ENCODE measurements at regions not wholly inside any gene's neighbourhood (a gene's known extent, or its start where the extent isn't known, plus 50 kb on each side); places are given as distances from the start of the nearest gene placed in this dataset.
"Not testable (repeated sequence)": the region's sequence is repeated elsewhere in the genome, so short reads cannot be mapped to it uniquely, and the experiment has no call there.

DNA sequence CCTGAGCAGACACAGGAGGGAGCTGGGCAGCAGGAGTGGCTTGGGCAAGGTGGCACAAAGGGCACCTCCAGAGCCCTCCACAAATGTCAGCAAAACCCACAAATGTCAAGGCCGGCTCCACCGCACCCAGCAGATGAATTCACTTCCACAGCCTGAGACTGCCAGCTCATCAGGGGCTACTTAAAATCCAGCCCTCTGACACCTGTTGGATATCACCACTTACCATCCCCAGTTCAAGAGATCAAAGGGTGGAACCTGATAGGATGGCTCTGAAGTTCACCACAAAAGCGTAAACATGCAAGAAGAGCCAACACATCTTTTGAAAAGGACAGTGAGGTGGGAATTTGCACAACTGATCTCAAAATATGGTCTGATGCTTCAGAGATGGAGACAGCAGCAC, 168.6 kb upstream of the GRK3 start:
- no peaks in the 10 kb centered on the region for H3K36me3 Mint-ChIP-seq
- H3K27ac Mint-ChIP-seq, result no peak overlapping the region
- ATAC-seq (peak in 1 of 2 donors; percentile 63), DNase-seq (ENCODE audit: low spot score in 2 of 2) (no peak)
- peaks cover 0 to 5% of the 10 kb centered on the region in 2 donors for H3K9me3 Mint-ChIP-seq

DNA sequence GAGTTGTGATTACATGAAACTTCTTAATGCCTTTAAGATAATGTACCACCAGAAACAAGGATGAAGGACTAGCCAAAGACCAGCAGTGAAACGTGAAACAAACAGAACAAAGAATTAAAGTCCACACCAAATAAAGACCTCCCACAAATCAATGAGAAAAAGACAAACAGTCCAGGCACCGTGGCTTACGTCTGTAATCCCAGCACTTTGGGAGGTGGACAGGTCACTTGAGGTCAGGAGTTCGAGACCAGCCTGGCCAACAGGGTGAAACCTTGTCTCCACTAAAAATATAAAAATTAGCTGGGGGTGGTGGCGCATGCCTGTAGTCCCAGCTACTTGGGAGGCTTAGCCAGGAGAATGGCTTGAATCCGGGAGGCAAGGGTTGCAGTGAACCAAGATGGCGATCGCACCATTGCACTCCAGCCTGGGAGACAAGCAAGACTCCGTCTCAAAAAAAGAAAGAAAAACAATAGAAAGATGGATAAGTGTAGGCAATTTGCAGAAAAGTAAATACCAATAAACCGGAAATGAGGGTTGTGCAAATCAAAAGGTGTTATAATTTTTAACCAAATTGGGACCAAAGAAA, 167.8 kb upstream of the GRK3 start:
- DNase-seq (ENCODE audit: low spot score in 2 of 2) (no peak), ATAC-seq (no peak)
- Mint-ChIP-seq H3K36me3 (no peaks in the 10 kb centered on the region), H3K27ac (no peak overlapping the region), H3K9me3 (peaks cover 0 to 5% of the 10 kb centered on the region in 2 donors)

DNA sequence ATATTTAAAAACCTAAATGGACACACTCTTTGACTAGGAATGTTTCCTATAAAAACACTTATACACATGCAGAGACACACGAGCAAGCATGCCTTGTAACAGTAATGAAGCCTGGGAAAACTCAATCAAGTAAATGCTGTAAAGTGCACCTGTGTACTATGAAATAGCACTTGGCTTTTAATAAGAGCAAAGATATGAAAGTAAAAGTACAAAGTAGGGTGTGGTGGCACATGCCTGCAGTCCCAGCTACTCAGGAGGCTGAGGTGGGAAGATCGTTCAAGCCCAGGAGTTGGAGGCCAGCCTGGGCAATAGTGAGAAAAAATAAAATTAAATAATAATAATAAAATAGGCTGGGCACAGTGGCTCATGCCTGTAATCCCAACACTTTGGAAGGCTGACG, 166.9 kb upstream of the GRK3 start:
- no peaks in the 10 kb centered on the region for H3K36me3 Mint-ChIP-seq

DNA sequence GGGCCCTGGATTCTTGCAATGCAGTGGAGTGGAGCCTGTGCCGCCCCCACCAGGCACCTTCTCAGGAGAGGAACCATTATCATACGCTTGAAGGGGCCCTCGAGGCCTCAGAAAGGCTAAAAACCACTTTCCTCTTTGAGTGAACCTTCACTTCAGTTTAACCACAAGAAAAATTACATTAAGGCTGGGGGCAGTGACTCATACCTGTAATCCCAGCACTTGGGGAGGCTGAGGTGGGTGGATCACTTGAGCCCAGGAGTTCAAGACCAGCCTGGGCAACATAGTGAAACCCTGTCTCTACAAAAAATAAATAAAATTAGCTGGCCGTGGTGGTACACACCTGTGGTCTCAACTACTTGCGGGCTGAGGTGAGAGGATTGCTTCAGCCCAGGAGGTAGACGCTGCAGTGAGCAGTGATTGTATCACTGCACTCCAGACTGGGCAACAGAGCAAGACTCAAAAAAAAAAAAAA, 165.8 kb upstream of the GRK3 start:
- H3K36me3 Mint-ChIP-seq, H3K27ac Mint-ChIP-seq, H3K9me3 Mint-ChIP-seq: not testable (repeated sequence)
- ATAC-seq, result peak; percentile 82 to 93
- peak in 1 of 2 donors; percentile 54 for DNase-seq (ENCODE audit: low spot score in 2 of 2)

More for the DNA sequence above, 166.9 kb upstream of the GRK3 start:
- ATAC-seq (no peak), DNase-seq (ENCODE audit: low spot score in 2 of 2) (no peak)
- Mint-ChIP-seq H3K27ac (no peak overlapping the region), H3K9me3 (peaks cover 0 to 5% of the 10 kb centered on the region in 2 donors)

DNA sequence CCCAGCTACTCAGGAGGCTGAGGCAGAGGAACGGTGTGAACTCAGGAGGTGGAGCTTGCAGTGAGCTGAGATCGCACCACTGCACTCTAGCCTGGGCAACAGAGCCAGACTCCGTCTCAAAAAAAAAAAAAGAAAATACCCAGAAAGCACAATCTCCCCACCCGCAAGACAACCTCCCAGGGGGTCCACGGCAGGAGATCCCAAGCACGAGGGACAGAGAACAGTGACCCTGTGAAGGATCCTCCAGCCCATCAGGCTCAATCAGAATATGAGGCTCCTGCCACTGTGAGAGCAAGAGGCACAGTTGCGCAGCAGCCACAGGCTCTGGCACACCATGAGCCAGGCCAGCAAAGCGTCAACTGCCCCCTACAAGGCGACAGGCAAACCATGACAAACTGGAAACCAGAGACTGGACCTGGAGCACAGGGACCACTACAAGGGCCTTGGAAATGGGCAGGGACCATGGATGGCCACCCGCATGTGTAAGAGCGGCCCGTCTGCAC, 164.8 kb upstream of the GRK3 start:
- H3K27ac Mint-ChIP-seq, result no peak overlapping the region
- no peak for DNase-seq (ENCODE audit: low spot score in 2 of 2)
- H3K36me3 Mint-ChIP-seq, result peaks cover 0 to 6% of the 10 kb centered on the region in 2 donors
- peaks cover 0 to 5% of the 10 kb centered on the region in 2 donors for H3K9me3 Mint-ChIP-seq
- ATAC-seq, result no peak

DNA sequence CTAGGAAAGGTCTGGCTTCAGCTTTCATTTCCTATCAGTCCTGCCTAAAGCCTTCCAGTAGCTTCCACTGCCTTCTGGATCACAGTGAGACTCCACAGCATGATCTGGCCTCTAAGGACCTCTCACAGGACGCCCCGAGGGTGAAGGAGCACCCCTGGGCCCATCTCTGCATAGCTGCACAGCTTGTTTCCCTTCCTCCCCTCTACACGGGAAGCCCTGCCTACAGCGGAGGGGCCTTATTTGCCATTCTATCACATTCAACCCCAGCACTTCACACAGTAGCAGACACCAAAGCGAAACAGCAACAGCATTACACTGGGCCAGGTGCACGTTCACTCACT, 162.3 kb upstream of the GRK3 start:
- no peaks in the 10 kb centered on the region for H3K9me3 Mint-ChIP-seq
- DNase-seq (ENCODE audit: low spot score in 2 of 2) (no peak), ATAC-seq (no peak)
- H3K27ac Mint-ChIP-seq, result no peak overlapping the region
- H3K36me3 Mint-ChIP-seq, result peaks cover 0 to 11% of the 10 kb centered on the region in 2 donors

DNA sequence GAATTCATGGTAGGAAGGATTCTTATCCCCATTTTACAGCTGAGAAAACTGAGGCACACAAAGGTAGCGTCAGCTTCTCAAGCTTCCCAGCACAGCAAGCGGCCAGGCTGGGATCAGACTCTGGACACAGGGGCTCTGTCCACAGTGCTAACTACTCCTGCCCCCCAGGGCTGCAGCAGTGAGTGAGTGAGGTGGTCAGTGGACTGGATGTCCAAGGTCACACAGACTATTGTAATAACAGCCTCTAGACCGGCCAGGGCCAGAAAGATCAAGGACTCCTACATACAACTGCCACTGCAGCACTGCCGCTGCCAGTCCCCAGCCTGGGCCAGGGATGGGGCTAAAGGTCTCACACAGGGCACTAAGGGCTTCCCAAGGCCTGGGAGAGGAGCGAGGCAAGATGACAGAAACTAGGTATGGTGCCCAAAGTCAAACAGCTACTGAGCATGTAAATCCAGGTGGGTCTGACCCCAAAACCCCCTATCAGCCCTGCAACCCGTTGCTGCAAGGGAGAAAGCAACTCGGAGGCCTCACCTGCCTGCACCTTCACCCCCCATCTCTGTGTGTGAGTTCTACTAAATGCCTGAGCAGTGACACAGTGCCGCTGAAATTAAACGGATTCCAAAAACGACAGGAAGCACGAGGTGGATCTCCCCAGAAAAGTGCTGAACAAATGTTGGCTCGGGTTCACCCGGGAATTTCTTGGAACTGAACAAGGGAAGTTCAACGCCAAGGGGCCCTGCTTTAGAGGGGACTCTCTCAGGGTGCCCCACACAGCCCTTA, 161.8 kb upstream of the GRK3 start:
- ATAC-seq (no peak), DNase-seq (ENCODE audit: low spot score in 2 of 2) (no peak)
- Mint-ChIP-seq H3K27ac (peak overlapping the region in 1 of 2 donors; percentile 74), H3K9me3 (no peaks in the 10 kb centered on the region), H3K36me3 (peaks cover 0 to 11% of the 10 kb centered on the region in 2 donors)

DNA sequence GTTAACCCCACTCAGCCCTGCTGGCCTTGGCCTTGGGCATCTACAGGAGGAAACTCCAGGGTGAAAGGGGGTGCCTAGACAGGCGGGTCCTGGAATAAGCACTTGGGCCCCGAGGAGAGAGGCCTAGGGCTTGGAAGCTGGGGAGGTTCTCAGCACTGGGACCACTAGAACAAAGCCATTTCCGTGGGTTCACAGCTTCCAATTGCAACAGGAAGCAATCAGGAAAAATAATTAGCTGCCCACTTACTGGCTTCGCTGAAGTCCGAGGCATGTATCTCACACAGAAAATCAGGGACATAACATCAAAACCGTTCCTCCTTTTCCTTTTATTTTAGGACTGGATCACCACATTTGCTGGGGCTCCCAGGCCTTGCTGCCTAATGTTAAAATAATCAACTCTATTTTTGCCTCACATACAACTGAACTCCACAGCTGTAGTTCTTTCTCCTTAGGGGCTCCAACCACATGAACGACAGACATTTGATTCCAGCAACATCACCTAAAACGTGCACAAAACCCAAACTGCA, 161.1 kb upstream of the GRK3 start:
- DNase-seq (ENCODE audit: low spot score in 2 of 2) (no peak), ATAC-seq (no peak)
- peak overlapping the region; percentile 74 to 75 for H3K27ac Mint-ChIP-seq
- no peaks in the 10 kb centered on the region for H3K9me3 Mint-ChIP-seq
- peaks cover 0 to 11% of the 10 kb centered on the region in 2 donors for H3K36me3 Mint-ChIP-seq

DNA sequence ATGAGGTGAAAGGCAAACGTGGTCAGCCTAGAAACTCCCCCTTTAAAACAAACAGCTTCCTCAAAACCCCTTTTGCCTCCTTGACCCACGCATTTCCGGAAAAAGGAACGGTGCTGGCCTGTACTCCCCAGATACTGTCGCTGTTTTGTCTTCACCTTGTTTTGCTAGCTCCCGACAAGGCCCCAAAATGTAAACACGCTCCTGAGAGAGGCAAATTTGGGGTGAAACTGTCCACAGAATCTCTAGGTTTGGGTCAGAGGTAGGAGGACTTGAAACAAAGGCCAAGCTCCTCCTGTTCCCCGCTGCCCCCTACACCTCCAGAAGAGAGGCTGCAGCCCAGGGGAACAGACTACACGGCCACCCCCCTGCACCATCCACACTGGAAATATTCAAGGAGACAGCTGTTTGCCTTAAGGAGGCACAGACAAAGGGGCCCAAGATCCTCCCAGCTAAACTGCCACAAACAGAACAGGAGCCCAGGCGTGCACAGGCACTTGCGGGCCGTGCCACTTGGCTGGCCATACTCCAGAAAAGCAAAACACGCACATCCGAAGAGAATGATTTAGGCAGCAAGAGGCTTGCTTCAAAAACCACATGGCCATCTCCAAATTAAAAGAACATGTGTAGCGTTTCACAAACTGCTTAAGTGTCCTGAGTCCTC, 160.5 kb upstream of the GRK3 start:
- peaks cover 0 to 11% of the 10 kb centered on the region in 2 donors for H3K36me3 Mint-ChIP-seq
- peak overlapping the region; percentile 74 to 75 for H3K27ac Mint-ChIP-seq
- DNase-seq (ENCODE audit: low spot score in 2 of 2) (no peak), ATAC-seq (peak in 1 of 2 donors; percentile 15)
- H3K9me3 Mint-ChIP-seq, result no peaks in the 10 kb centered on the region

DNA sequence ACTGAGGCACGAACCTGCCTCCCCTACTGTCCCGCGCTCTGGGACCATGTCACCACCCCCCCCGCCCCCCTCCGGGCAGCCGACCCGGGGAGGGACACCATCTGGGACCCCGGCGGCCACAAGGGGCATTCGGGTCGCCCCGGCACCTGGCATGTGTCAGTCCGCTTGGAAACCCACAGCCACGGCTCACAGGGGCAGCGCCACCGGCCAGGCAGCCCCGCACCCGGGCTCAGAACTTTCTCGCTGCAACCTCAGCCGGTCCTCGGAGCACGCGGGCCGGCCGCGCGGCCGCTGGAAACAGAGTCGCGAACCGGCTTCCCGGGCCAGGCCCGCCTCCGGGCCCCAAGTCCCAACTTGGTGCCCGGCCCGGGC, 159.9 kb upstream of the GRK3 start:
- Mint-ChIP-seq H3K9me3 (no peaks in the 10 kb centered on the region), H3K27ac (peak overlapping the region in 1 of 2 donors; percentile 74), H3K36me3 (peaks cover 0 to 11% of the 10 kb centered on the region in 2 donors)
- no peak for DNase-seq (ENCODE audit: low spot score in 2 of 2)
- ATAC-seq, result peak; percentile 19 to 21

DNA sequence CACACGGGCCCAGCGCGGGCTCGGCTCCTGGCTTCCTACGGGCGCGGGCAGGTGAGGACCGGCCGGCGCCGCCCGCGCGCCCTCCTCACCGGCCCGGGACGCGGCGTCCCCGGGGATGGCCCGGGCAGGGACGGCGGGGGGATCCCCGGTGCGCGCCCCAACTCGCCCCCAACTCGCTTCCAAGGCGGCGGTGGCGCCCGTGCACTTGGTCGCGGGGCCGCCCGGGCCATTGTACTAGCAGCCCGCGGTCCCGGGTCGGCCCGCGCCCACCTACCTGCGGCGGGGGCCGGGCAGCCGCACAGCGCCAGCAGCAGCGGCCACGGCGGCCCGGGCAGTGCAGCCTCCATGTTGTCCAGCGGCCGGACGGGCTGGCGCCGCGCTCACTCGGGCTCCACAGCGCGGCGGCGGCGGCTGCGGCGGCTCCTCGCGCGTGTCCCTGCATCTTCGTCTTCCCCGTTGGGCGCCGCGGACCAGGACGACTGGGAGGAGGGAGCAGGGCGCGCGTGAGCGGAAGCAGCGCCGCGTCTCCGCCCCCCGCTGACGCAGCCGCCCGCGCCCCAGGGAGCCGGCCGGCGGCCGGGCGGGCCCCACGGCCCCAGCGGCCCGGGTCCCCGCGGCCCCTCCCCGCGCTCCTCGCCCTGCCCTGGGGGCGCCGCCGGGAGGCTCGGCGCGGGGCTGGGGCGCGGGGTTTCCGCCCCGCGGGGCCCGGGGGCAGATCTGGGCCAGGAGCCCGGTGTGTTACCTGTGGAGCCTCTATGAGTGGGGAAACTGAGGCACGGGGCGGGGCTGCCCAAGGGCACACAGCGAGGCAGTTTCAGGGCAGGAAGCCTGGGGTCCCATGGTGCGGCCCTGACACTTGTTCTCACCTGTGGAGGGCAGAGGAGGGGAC, 159.3 kb upstream of the GRK3 start:
- Mint-ChIP-seq H3K27ac (peak overlapping the region in 1 of 2 donors; percentile 73), H3K36me3 (peaks cover 0 to 11% of the 10 kb centered on the region in 2 donors), H3K9me3 (no peaks in the 10 kb centered on the region)
- DNase-seq (ENCODE audit: low spot score in 2 of 2) (peak; percentile 71 to 74), ATAC-seq (peak; percentile 88 to 89)

DNA sequence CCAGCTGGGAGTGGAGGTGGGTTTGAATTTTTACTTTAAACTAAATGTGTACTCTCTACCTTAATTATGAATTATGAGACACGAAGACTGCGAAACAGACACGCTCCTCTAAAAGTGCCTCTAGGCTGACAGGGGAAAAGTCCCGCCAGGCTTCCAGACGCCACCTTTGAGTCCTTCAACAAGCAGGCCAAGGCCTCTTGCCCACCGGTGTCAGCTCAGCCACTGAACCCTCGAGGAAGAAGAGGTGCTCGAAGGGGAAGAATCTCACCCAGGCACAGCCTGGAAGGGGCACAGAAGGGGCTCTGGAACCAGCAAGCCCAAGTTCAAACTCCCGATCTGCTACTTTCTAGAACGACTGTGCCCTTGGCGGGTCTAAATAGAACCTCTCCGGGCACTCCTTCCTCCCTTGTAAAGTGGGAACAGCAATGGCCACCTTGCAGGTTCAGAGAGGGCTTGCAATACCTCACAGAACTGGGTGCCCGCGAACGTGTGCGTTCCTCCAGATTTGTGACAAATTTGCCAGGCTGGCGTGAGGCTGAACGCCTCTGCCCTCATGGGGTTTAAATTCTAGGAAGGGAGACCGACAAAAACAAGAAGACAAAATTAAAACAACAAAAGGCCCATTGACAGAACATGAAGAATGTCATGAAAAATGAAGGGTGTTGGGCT, 158.5 kb upstream of the GRK3 start:
- H3K9me3 Mint-ChIP-seq, result no peaks in the 10 kb centered on the region
- peaks cover 0 to 11% of the 10 kb centered on the region in 2 donors for H3K36me3 Mint-ChIP-seq
- ATAC-seq, result no peak
- no peak for DNase-seq (ENCODE audit: low spot score in 2 of 2)
- H3K27ac Mint-ChIP-seq, result peak overlapping the region; percentile 73 to 91

DNA sequence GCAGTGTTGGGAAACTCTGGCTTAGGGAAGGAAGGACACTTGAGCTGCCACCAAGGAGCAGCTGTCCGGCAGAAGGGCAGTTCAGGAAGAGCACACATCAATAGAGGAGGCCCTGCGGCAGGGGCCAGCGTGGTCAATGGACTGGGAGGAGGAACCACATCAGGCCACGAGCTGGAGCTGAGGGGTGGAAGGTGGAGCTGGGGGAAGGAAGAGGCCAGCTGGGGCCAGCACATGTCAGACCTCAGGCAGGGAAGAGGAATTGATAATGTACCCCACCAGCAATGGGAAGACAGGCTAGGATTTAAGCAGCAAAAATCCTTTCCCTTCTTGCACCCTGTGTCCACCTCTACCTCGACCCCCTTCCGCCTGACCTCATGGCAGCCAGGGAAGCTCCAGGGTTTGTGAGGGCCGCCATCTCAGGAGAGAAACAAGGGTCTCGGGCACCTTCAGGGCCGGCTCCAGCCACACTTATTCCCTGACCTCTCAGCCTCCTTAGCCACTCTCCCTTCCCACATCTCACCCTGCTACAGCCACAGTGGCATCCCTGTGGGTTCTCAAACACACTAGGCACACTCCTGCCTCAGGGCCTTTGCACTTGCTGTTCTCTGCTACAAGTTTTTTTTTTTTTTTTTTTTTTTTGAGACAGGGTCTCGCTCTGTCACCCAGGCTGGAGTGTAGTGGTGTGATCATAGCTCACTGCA, 157.8 kb upstream of the GRK3 start:
- peak overlapping the region; percentile 73 to 91 for H3K27ac Mint-ChIP-seq
- DNase-seq (ENCODE audit: low spot score in 2 of 2) (no peak), ATAC-seq (no peak)
- peaks cover 0 to 11% of the 10 kb centered on the region in 2 donors for H3K36me3 Mint-ChIP-seq
- no peaks in the 10 kb centered on the region for H3K9me3 Mint-ChIP-seq

DNA sequence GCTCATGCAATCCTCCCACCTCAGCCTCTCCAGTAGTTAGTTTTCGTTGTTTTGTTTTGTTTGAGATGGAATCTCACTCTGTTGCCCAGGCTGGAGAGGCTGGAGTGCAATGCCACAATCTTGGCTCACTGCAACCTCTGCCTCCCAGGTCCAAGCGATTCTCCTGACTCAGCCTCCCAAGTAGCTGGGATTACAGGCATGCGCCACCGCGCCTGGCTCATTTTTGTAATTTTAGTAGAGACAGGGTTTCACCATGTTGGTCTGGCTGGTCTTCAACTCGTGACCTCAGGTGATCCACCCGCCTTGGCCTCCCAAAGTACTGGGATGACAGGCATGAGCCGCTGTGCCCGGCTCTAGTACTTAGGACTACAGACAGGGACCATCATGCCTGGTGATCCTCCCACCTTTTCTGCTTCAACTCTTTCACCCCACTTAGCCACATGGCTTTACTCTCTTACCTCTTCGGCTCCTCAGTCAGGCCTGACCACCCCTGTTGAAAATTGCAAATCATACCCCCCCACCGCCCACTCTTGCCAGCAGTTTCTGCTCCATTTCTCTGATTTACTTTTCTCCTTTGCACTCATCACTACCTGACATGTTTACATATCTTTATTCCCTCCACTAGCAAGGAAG, 157.1 kb upstream of the GRK3 start:
- DNase-seq (ENCODE audit: low spot score in 2 of 2) (no peak), ATAC-seq (no peak)
- Mint-ChIP-seq H3K36me3 (peaks cover 0 to 11% of the 10 kb centered on the region in 2 donors), H3K9me3 (no peaks in the 10 kb centered on the region), H3K27ac (no peak overlapping the region)

DNA sequence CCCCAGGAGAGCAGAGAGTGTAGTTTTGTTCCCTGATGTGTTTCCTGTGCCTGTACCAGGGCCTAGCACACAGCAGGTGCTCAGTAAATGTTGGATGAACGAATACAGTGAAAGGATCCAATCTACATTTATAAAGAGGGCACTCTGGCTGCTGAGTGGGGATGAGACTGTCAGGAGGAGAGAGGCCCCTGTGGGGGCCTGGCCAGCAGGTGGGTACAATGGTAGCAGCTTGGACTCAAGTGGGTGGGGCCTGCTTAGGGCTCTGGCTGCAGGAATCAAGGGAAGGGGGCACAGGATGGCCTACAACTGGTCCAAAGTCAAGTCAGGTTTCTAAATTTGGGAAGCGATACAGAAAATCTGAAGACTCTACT, 156.6 kb upstream of the GRK3 start:
- H3K27ac Mint-ChIP-seq, result no peak overlapping the region
- H3K9me3 Mint-ChIP-seq, result peaks cover 0 to 3% of the 10 kb centered on the region in 2 donors
- H3K36me3 Mint-ChIP-seq, result peaks cover 0 to 11% of the 10 kb centered on the region in 2 donors
- DNase-seq (ENCODE audit: low spot score in 2 of 2) (no peak), ATAC-seq (no peak)
